HepG2 (cell line): ENCODE measurements at regions not wholly inside any gene's neighbourhood (a gene's known extent, or its start where the extent isn't known, plus 50 kb on each side); places are given as distances from the start of the nearest gene placed in this dataset.

ENCODE experiments used
- ATAC-seq: fragments of 200-7000 bp; cut with Tn5 transposase; 3 replicates; pipeline ENCODE4 v1.9.1; 2020; ENCODE audit warnings: mild to moderate bottlenecking, moderate library complexity
- BruUV-seq: library from RNA; stranded (reverse); fragments of 400-500 nt; replicated peaks from 2 replicates; lab custom pipeline; 2021; lab: Mats Ljungman, UMichigan
- CTCF ChIA-PET: fragments of 300-600 bp; formaldehyde crosslinking; extraction: SDS; loops from one replicate; lab custom pipeline; 2021; ENCODE audit warnings: low total read pairs, inconsistent platforms, low intra/inter-chr PET ratio; lab: Yijun Ruan, JAX
- POLR2A ChIA-PET: fragments of 350-600 bp; sonication (Branson Sonifier 250); formaldehyde crosslinking; loops from one replicate; lab custom pipeline; 2020; ENCODE audit warnings: antibody characterized with exemption, inconsistent platforms; lab: Yijun Ruan, JAX
- DNase-seq: peaks from one replicate; pipeline ENCODE4 v3.0.0-alpha.2; 2015; ENCODE audit warnings: low spot score
- FAIRE-seq: peaks from 3 replicates; lab custom pipeline; 2011; peaks lifted over from hg19 to GRCh38; lab: Jason Lieb, UNC
- H2AFZ ChIP-seq: one replicate; pipeline ENCODE4 v1.6.1; 2011; ENCODE audit warnings: low read length, inconsistent platforms
- H3K27ac ChIP-seq: fragments of 300-600 bp; 3 replicates; pipeline ENCODE4 v1.8.0; 2011; ENCODE audit warnings: mixed run types, mild to moderate bottlenecking, mixed read lengths, low read length, inconsistent platforms; ENCODE audit not compliant: insufficient read depth; ENCODE audit errors: extremely low read length
- H3K27me3 ChIP-seq, 2 experiments: fragments of 200-600 bp in 1 of 2; 2 replicates in 1 of 2; 3 replicates in 1 of 2; pipeline versions ENCODE4 v1.6.0 to v1.8.0; 2011; ENCODE audit warnings: low read length in 2 of 2, mild to moderate bottlenecking in 2 of 2, moderate library complexity in 2 of 2, inconsistent platforms in 1 of 2; ENCODE audit not compliant: insufficient read depth in 2 of 2, control insufficient read depth in 1 of 2
- H3K36me3 ChIP-seq, 2 experiments: fragments of 200-600 bp in 1 of 2; replicated peaks in 1 of 2; 2 replicates in 1 of 2; 3 replicates in 1 of 2; pipeline versions ENCODE4 v1.5.1 to v1.8.0; 2011; ENCODE audit warnings: low read length in 2 of 2, inconsistent platforms in 1 of 2; ENCODE audit not compliant: insufficient read depth in 2 of 2, control insufficient read depth in 1 of 2
- H3K4me1 ChIP-seq: 2 replicates; pipeline ENCODE4 v1.5.1; 2012; ENCODE audit warnings: low read length, inconsistent platforms; ENCODE audit not compliant: insufficient read depth
- H3K4me2 ChIP-seq: 2 replicates; pipeline ENCODE4 v1.6.0; 2011; ENCODE audit warnings: low read depth, low read length, inconsistent platforms
- H3K4me3 ChIP-seq, 3 experiments: fragments of 200-600 bp in 1 of 3; sonication (generic), shearing (Covaris generic) in 1 of 3; replicated peaks in 1 of 3; 2 replicates each; pipeline ENCODE4 v1.5.1; 2011 to 2016; ENCODE audit warnings: low read length in 3 of 3, inconsistent platforms in 2 of 3, low read depth in 2 of 3, mild to moderate bottlenecking in 2 of 3, control low read depth in 1 of 3, mixed read lengths in 1 of 3; ENCODE audit not compliant: insufficient read depth in 1 of 3
- H3K79me2 ChIP-seq: one replicate; pipeline ENCODE4 v1.6.1; 2011; ENCODE audit warnings: low read length, inconsistent platforms; ENCODE audit not compliant: insufficient read depth
- H3K9ac ChIP-seq: 2 replicates; pipeline ENCODE4 v1.6.0; 2011; ENCODE audit warnings: mild to moderate bottlenecking, low read depth, low read length, inconsistent platforms; ENCODE audit not compliant: insufficient read depth
- H3K9me3 ChIP-seq: 2 replicates; pipeline ENCODE4 v1.5.1; 2012; ENCODE audit warnings: mild to moderate bottlenecking, low read length
- H4K20me1 ChIP-seq: 2 replicates; pipeline ENCODE4 v1.6.0; 2011; ENCODE audit warnings: inconsistent platforms, mild to moderate bottlenecking, low read length, moderate library complexity; ENCODE audit not compliant: insufficient read depth
- ARHGAP35 ChIP-seq: sonication (generic); formaldehyde crosslinking; IDR thresholded peaks from 2 replicates; pipeline ENCODE4 v1.9.0; 2022; ENCODE audit warnings: mild to moderate bottlenecking, inconsistent platforms, moderate library complexity, missing genetic modification reagents, borderline replicate concordance
- CBX2 ChIP-seq, 2 experiments: fragments of 200-600 bp in 1 of 2; sonication (generic); formaldehyde crosslinking in 1 of 2; IDR thresholded peaks; 2 replicates each; pipeline versions ENCODE4 v1.7.0 to v1.8.1; 2018 to 2022; ENCODE audit warnings: low read depth in 2 of 2, low read length in 1 of 2, mild to moderate bottlenecking in 1 of 2, missing genetic modification reagents in 1 of 2
- CEBPZ ChIP-seq: IDR thresholded peaks from 2 replicates; pipeline ENCODE4 v1.6.1; 2012; ENCODE audit warnings: low read length, improper control_type of control experiment
- CENPBD1 ChIP-seq: sonication (generic); formaldehyde crosslinking; IDR thresholded peaks from 2 replicates; pipeline ENCODE4 v1.8.0; 2022; ENCODE audit warnings: missing genetic modification reagents, low read depth, mild to moderate bottlenecking, borderline replicate concordance
- CTCF ChIP-seq: sonication (generic); formaldehyde crosslinking; IDR thresholded peaks from 2 replicates; pipeline ENCODE4 v1.5.0; 2020; ENCODE audit warnings: mild to moderate bottlenecking, missing genetic modification reagents, moderate library complexity
- PLRG1 ChIP-seq: fragments of 450-650 bp; conservative IDR thresholded peaks from 2 replicates; pipeline ENCODE4 v1.6.1; 2016
- SKIL ChIP-seq: sonication (generic); formaldehyde crosslinking; IDR thresholded peaks from 2 replicates; pipeline ENCODE4 v1.8.0; 2022; ENCODE audit warnings: missing genetic modification reagents, mild to moderate bottlenecking, moderate library complexity, borderline replicate concordance
- ZFP36 ChIP-seq: fragments of 150-350 bp; IDR thresholded peaks from 2 replicates; pipeline ENCODE4 v1.6.1; 2018; ENCODE audit warnings: borderline replicate concordance, low read length, low read depth; ENCODE audit not compliant: partially characterized antibody
- ZGPAT ChIP-seq: IDR thresholded peaks from 2 replicates; pipeline ENCODE4 v1.6.1; 2016; ENCODE audit warnings: mild to moderate bottlenecking
- ZNF30 ChIP-seq: sonication (generic); formaldehyde crosslinking; IDR thresholded peaks from 2 replicates; pipeline ENCODE4 v1.5.0; 2020; ENCODE audit warnings: mild to moderate bottlenecking, missing genetic modification reagents
- ZNF672 ChIP-seq: sonication (generic); formaldehyde crosslinking; IDR thresholded peaks from 2 replicates; pipeline ENCODE4 v1.8.1; 2022; ENCODE audit warnings: missing genetic modification reagents
- ZNF709 ChIP-seq: sonication (generic); formaldehyde crosslinking; IDR thresholded peaks from 2 replicates; pipeline ENCODE4 v1.5.0; 2020; ENCODE audit warnings: mild to moderate bottlenecking, missing genetic modification reagents
- ZNF75D ChIP-seq: sonication (generic); formaldehyde crosslinking; IDR thresholded peaks from 2 replicates; pipeline ENCODE4 v1.8.1; 2023; ENCODE audit warnings: missing genetic modification reagents, mild to moderate bottlenecking, borderline replicate concordance
- ZNF790 ChIP-seq: sonication (generic); formaldehyde crosslinking; IDR thresholded peaks from 2 replicates; pipeline ENCODE4 v1.8.0; 2022; ENCODE audit warnings: missing genetic modification reagents, mild to moderate bottlenecking, borderline replicate concordance
- WGBS: methylation state at CpG from one replicate; pipeline ENCODE4 v1.1.6; 2017; ENCODE audit warnings: low lambda C conversion rate; 5-methylcytosine and 5-hydroxymethylcytosine counted together
- in situ Hi-C: cut with HindIII; loops from 2 replicates; pipeline ENCODE4 v1.10.0; 2017; ENCODE audit warnings: low pct_unique_long_range_greater_than_20kb; ENCODE audit not compliant: extremely low pct_ligation_motif_present
- intact Hi-C: fragments of 100-400 bp; cut with micrococcal nuclease; formaldehyde crosslinking; loops from one replicate; pipeline ENCODE4 v1.10.0; 2022; ENCODE audit not compliant: unreplicated experiment

- POLR2A ChIA-PET: no interaction called here
- in situ Hi-C loops (no loop called here), intact Hi-C loops (no loop called here)
- Histone ChIP-seq H4K20me1 (no peaks in the 10 kb centered on the region), H3K79me2 (no peaks in the 10 kb centered on the region), H3K27ac (no peak overlapping the region), H3K4me2 (no peak overlapping the region), H3K9ac (no peak overlapping the region), H3K36me3 (no peaks in the 10 kb centered on the region), H3K27me3 (peaks cover 0 to 20% of the 10 kb centered on the region in 2 experiments; a peak in 2 of 5 replicates), H2AFZ (no peak overlapping the region), H3K4me3 (no peak overlapping the region), H3K9me3 (no peaks in the 10 kb centered on the region), H3K4me1 (no peaks in the 10 kb centered on the region)
- CTCF ChIA-PET: no interaction called here
- no TSS peak for BruUV-seq
- ATAC-seq (no peak), FAIRE-seq (no peak), DNase-seq (no peak)
- WGBS: 16% methylated on average over 4 of the region's 4 CpGs
- TF ChIP-seq ZGPAT (CRISPR knock-in tag) (no peak), ZNF30 (CRISPR knock-in tag) (no peak), CTCF (CRISPR knock-in tag) (no peak), ZNF75D (CRISPR knock-in tag) (no peak), PLRG1 (no peak), CENPBD1 (CRISPR knock-in tag) (no peak), SKIL (CRISPR knock-in tag) (no peak), ZNF709 (CRISPR knock-in tag) (no peak), CEBPZ (no peak), CBX2 (IDR thresholded peaks at IDR 0.05; ENCODE audit: low read depth, low read length) (no peak), CBX2 (CRISPR knock-in tag; IDR thresholded peaks at IDR 0.05; ENCODE audit: low read depth) (no peak), ZNF790 (CRISPR knock-in tag) (no peak), ZFP36 (no peak), ZNF672 (CRISPR knock-in tag) (no peak), ARHGAP35 (no peak)
Measured at GRCh38 chr1:212504171-212504803, 71.6 kb downstream of the NENF start.
